Thyroid gland (tissue), 4 donors: ENCODE measurements at regions not wholly inside any gene's neighbourhood (a gene's known extent, or its start where the extent isn't known, plus 50 kb on each side); places are given as distances from the start of the nearest gene placed in this dataset.

Experiments
- POLR2A ChIP-seq, 2 donors: fragments of 450-650 bp; IDR thresholded peaks; one replicate each; pipeline ENCODE4 v1.6.1; 2017; ENCODE audit warnings: antibody characterized with exemption in 2 of 2, mild to moderate bottlenecking in 2 of 2, moderate library complexity in 1 of 2
- TF ChIP-seq, protein P1 (sequence below), 6 experiments: fragments of 200-600 bp in 3 of 6; fragments of 450-650 bp in 3 of 6; sonication (generic) in 3 of 6; IDR thresholded peaks; one replicate each; pipeline ENCODE4 v1.5.1; 2016 to 2019; ENCODE audit warnings: antibody characterized with exemption in 6 of 6, mild to moderate bottlenecking in 2 of 6, inconsistent platforms in 1 of 6, moderate library complexity in 1 of 6

DNA sequence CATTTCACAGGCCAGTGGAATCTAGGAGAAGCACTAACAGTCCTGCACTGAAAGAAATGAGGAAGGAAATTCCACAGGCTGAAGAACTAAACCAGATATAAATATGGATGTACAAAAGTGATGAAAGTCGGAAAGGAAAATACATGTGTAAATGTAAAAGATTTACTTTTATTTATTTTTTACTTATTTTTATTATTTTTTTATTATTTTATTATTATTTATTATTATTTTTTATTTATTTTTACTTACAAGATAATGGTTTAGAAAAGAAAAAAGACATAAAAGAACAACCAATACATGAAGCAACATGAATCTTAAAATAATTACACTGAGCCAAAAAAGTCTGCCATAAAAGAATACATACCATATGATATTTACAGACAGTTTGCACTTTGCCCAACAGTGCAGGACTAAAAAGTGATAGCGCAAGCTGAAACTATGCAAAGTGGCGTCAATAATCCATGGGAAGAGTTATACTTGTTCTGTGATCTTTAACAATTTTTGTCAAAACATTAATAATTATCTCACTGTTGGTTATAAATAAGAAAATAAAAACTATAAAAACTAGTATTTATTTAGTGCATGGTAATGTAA lies 317.8 kb upstream of the MKI67 start:
- TF ChIP-seq, protein P1, sequence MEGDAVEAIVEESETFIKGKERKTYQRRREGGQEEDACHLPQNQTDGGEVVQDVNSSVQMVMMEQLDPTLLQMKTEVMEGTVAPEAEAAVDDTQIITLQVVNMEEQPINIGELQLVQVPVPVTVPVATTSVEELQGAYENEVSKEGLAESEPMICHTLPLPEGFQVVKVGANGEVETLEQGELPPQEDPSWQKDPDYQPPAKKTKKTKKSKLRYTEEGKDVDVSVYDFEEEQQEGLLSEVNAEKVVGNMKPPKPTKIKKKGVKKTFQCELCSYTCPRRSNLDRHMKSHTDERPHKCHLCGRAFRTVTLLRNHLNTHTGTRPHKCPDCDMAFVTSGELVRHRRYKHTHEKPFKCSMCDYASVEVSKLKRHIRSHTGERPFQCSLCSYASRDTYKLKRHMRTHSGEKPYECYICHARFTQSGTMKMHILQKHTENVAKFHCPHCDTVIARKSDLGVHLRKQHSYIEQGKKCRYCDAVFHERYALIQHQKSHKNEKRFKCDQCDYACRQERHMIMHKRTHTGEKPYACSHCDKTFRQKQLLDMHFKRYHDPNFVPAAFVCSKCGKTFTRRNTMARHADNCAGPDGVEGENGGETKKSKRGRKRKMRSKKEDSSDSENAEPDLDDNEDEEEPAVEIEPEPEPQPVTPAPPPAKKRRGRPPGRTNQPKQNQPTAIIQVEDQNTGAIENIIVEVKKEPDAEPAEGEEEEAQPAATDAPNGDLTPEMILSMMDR (IDR thresholded peaks at IDR 0.05), result no peak
- no peak for TF ChIP-seq POLR2A (IDR thresholded peaks at IDR 0.05)
